Neuron (in vitro differentiated cells): ENCODE measurements at regions not wholly inside any gene's neighbourhood (a gene's known extent, or its start where the extent isn't known, plus 50 kb on each side); places are given as distances from the start of the nearest gene placed in this dataset.
"Not testable (repeated sequence)": the region's sequence is repeated elsewhere in the genome, so short reads cannot be mapped to it uniquely, and the experiment has no call there.

Experiments used
- H2AFZ ChIP-seq: one replicate; pipeline ENCODE4 v1.6.1; 2013; ENCODE audit warnings: low read depth, mild to moderate bottlenecking, inconsistent platforms, low read length, moderate library complexity
- H3K27me3 ChIP-seq: one replicate; pipeline ENCODE4 v1.6.1; 2013; ENCODE audit warnings: low read length; ENCODE audit not compliant: insufficient read depth
- H3K36me3 ChIP-seq: one replicate; pipeline ENCODE4 v1.6.1; 2013; ENCODE audit warnings: low read length; ENCODE audit not compliant: insufficient read depth
- H3K4me1 ChIP-seq: one replicate; pipeline ENCODE4 v1.6.1; 2013; ENCODE audit warnings: low read length; ENCODE audit not compliant: insufficient read depth
- H3K4me3 ChIP-seq: 2 replicates; pipeline ENCODE4 v1.5.1; 2013; ENCODE audit warnings: mild to moderate bottlenecking, low read length, moderate library complexity
- H3K9me3 ChIP-seq: one replicate; pipeline ENCODE4 v1.6.1; 2013; ENCODE audit warnings: low read length

GRCh38 chr2:215796140-215796855 lies 217.1 kb downstream of the MREG start:
- no peaks in the 10 kb centered on the region for H3K4me1 ChIP-seq
- no peaks in the 10 kb centered on the region for H3K27me3 ChIP-seq
- no peak overlapping the region for H2AFZ ChIP-seq
- no peak overlapping the region for H3K4me3 ChIP-seq
- H3K9me3 ChIP-seq: no peaks in the 10 kb centered on the region
- H3K36me3 ChIP-seq: no peaks in the 10 kb centered on the region

GRCh38 chr2:215794829-215795546 lies 218.4 kb downstream of the MREG start:
- Histone ChIP-seq H3K27me3 (no peaks in the 10 kb centered on the region), H3K4me3 (no peak overlapping the region), H3K4me1 (no peaks in the 10 kb centered on the region), H2AFZ (no peak overlapping the region), H3K36me3 (no peaks in the 10 kb centered on the region), H3K9me3 (no peaks in the 10 kb centered on the region)

GRCh38 chr2:215793747-215794595 lies 219.4 kb downstream of the MREG start:
- no peaks in the 10 kb centered on the region for H3K36me3 ChIP-seq
- no peaks in the 10 kb centered on the region for H3K27me3 ChIP-seq
- H3K9me3 ChIP-seq: no peaks in the 10 kb centered on the region
- H3K4me3 ChIP-seq: no peak overlapping the region
- H2AFZ ChIP-seq: no peak overlapping the region
- no peaks in the 10 kb centered on the region for H3K4me1 ChIP-seq

GRCh38 chr2:215791481-215791937 lies 221.8 kb downstream of the MREG start:
- no peaks in the 10 kb centered on the region for H3K4me1 ChIP-seq
- no peak overlapping the region for H3K4me3 ChIP-seq
- no peak overlapping the region for H2AFZ ChIP-seq
- no peaks in the 10 kb centered on the region for H3K36me3 ChIP-seq
- no peaks in the 10 kb centered on the region for H3K9me3 ChIP-seq
- H3K27me3 ChIP-seq: no peaks in the 10 kb centered on the region

GRCh38 chr2:215790523-215791421 lies 222.6 kb downstream of the MREG start:
- no peak overlapping the region for H2AFZ ChIP-seq
- H3K4me1 ChIP-seq: no peaks in the 10 kb centered on the region
- H3K4me3 ChIP-seq: no peak overlapping the region
- H3K36me3 ChIP-seq: no peaks in the 10 kb centered on the region
- no peaks in the 10 kb centered on the region for H3K9me3 ChIP-seq
- H3K27me3 ChIP-seq: no peaks in the 10 kb centered on the region

- H3K4me1 ChIP-seq: peaks cover 11% of the 10 kb centered on the region
- no peaks in the 10 kb centered on the region for H3K9me3 ChIP-seq
- H3K27me3 ChIP-seq: no peaks in the 10 kb centered on the region
- H3K36me3 ChIP-seq: no peaks in the 10 kb centered on the region
- H3K4me3 ChIP-seq: no peak overlapping the region
- no peak overlapping the region for H2AFZ ChIP-seq
These were observed 225.7 kb downstream of the MREG start for GRCh38 chr2:215787565-215788178.

GRCh38 chr2:215787025-215787424 lies 226.3 kb downstream of the MREG start:
- Histone ChIP-seq H3K4me3 (no peak overlapping the region), H3K9me3 (no peaks in the 10 kb centered on the region), H2AFZ (no peak overlapping the region), H3K27me3 (no peaks in the 10 kb centered on the region), H3K4me1 (peaks cover 11% of the 10 kb centered on the region), H3K36me3 (no peaks in the 10 kb centered on the region)

- Histone ChIP-seq H3K9me3 (no peaks in the 10 kb centered on the region), H3K4me3 (no peak overlapping the region), H3K36me3 (no peaks in the 10 kb centered on the region), H2AFZ (no peak overlapping the region), H3K27me3 (no peaks in the 10 kb centered on the region), H3K4me1 (peaks cover 11% of the 10 kb centered on the region)
These were observed 229.0 kb downstream of the MREG start for GRCh38 chr2:215784371-215784783.

GRCh38 chr2:215783640-215784039 lies 229.7 kb downstream of the MREG start:
- H3K4me3 ChIP-seq, H3K27me3 ChIP-seq, H2AFZ ChIP-seq, H3K9me3 ChIP-seq, H3K36me3 ChIP-seq: not testable (repeated sequence)
- H3K4me1 ChIP-seq: peaks cover 11% of the 10 kb centered on the region

- H3K4me1 ChIP-seq: peaks cover 11% of the 10 kb centered on the region
- H3K9me3 ChIP-seq: no peaks in the 10 kb centered on the region
- no peaks in the 10 kb centered on the region for H3K36me3 ChIP-seq
- H2AFZ ChIP-seq: no peak overlapping the region
- no peak overlapping the region for H3K4me3 ChIP-seq
- no peaks in the 10 kb centered on the region for H3K27me3 ChIP-seq
These were observed 230.4 kb downstream of the MREG start for GRCh38 chr2:215782965-215783364.

- Histone ChIP-seq H3K4me1 (peaks cover 11% of the 10 kb centered on the region), H3K27me3 (no peaks in the 10 kb centered on the region), H3K36me3 (no peaks in the 10 kb centered on the region), H2AFZ (no peak overlapping the region), H3K4me3 (no peak overlapping the region), H3K9me3 (no peaks in the 10 kb centered on the region)
These were observed 231.1 kb downstream of the MREG start for GRCh38 chr2:215782295-215782694.
